ENCODE measurements at regions not wholly inside any gene's neighbourhood (a gene's known extent, or its start where the extent isn't known, plus 50 kb on each side); places are given as distances from the start of the nearest gene placed in this dataset.

DNA sequence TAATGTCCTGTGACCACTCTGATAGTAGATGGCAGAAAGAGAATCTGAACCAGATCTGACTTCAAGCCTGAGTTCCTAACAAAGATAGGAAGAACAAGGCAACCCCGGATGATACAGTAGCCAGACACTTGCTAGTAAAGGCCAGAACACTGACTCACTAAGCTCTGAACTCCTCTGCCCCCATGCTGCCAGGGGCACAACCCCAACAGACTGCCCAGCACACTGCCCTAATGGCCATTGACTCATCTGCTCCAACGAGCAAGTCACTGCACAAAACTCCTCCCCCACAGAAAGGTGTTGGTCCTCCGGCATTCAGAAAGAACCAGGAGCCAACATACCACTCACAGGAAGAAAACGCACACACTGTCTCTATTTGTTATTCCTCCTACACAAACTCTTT lies 179.6 kb upstream of the NUDT4 start:
- Mint-ChIP-seq H3K27me3 (peaks cover 5 to 30% of the 10 kb centered on the region in 2 donors), H3K9me3 (peaks cover 0 to 10% (median 5%) of the 10 kb centered on the region in 5 donors), H3K36me3 (peaks cover 0 to 1% (median 0%) of the 10 kb centered on the region in 3 donors), H3K4me3 (no peak overlapping the region), H3K4me1 (no peaks in the 10 kb centered on the region), H3K27ac (no peak overlapping the region)
- ChIA-PET CTCF (no interaction called here), POLR2A (no interaction called here)
- no peaks in the 10 kb centered on the region for H3K9me3 ChIP-seq (ENCODE audit: low read length)
- H3K27ac ChIP-seq (ENCODE audit: low read depth, low read length) = no peak overlapping the region
- no peaks in the 10 kb centered on the region for H3K36me3 ChIP-seq (ENCODE audit: insufficient read depth, low read length)
- no peak overlapping the region for H3K4me3 ChIP-seq (ENCODE audit: low read length)
- H3K4me1 ChIP-seq (ENCODE audit: insufficient read depth, low read length) = no peaks in the 10 kb centered on the region
- DNase-seq = no peak
- no peaks in the 10 kb centered on the region for H3K27me3 ChIP-seq (ENCODE audit: insufficient read depth, low read length, poor library complexity, severe bottlenecking)

DNA sequence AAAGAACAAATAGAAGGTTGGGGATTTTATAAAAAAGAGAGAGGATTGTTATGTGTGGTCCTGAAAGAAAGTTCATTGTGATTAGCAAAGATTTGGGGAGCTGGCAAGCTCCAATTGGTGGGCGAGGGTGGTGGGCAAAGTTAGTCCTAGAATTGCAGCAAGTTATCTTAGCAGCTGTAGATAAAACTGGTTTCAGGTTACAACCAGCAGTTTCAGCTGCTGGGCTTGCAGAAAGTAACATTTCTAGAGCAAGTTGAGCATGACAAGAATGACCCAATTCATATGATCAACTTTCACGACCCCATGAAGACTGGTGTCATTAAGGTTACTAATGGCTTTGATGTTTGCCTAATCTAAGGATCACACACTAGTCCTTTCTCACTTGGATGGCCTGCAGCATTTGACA lies 177.9 kb upstream of the NUDT4 start:
- H3K4me3 ChIP-seq (ENCODE audit: low read length) = no peak overlapping the region
- no peaks in the 10 kb centered on the region for H3K9me3 ChIP-seq (ENCODE audit: low read length)
- POLR2A ChIA-PET = no interaction called here

DNA sequence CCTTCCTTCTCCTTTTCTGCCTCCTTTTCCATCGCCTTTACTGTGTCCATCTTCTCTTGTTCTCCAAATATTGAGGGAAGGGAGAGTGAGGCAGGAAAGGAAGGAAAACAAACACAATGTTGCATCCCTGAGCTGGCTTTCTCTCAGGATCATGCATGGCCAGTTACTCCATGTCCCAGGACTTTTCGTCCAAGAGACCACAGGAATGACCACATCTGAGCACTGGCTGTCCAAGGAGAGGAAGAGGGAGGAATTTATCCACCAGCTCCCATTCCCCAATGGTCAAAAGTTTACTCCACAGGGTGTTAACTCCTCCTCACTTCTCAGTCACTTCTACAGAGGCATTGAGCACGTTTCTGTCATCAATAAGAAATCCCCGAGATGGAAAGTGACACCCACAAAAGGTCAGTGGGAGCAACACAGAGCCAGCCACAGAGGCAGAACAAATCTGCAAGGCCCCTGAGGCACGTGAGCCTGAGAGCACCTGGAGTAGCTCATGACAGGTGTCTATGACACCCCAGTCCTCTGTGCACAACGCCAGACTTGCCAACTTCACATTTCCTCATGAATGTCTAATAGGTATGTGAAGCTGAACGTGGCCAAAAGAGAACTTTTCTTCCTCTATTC lies 177.3 kb upstream of the NUDT4 start:
- H3K27me3 Mint-ChIP-seq = peaks cover 6 to 25% of the 10 kb centered on the region in 2 donors
- DNase-seq = no peak
- no peak overlapping the region for H3K27ac Mint-ChIP-seq
- H3K4me1 ChIP-seq (ENCODE audit: insufficient read depth, low read length) = no peaks in the 10 kb centered on the region
- H3K9me3 ChIP-seq (ENCODE audit: low read length) = no peaks in the 10 kb centered on the region
- H3K4me1 Mint-ChIP-seq = no peaks in the 10 kb centered on the region
- no peaks in the 10 kb centered on the region for H3K27me3 ChIP-seq (ENCODE audit: insufficient read depth, low read length, poor library complexity, severe bottlenecking)
- H3K27ac ChIP-seq (ENCODE audit: low read depth, low read length) = no peak overlapping the region
- no peak overlapping the region for H3K4me3 ChIP-seq (ENCODE audit: low read length)
- H3K9me3 Mint-ChIP-seq = no peaks in the 10 kb centered on the region
- H3K4me3 Mint-ChIP-seq = no peak overlapping the region
- no peaks in the 10 kb centered on the region for H3K36me3 ChIP-seq (ENCODE audit: insufficient read depth, low read length)
- CTCF ChIA-PET = no interaction called here
- no peaks in the 10 kb centered on the region for H3K36me3 Mint-ChIP-seq
- POLR2A ChIA-PET = no interaction called here

More for the DNA sequence above, 177.9 kb upstream of the NUDT4 start:
- Mint-ChIP-seq H3K27me3 (peaks cover 5 to 25% of the 10 kb centered on the region in 2 donors), H3K4me1 (no peaks in the 10 kb centered on the region), H3K36me3 (no peaks in the 10 kb centered on the region), H3K9me3 (peaks cover 0 to 1% (median 0%) of the 10 kb centered on the region in 5 donors), H3K27ac (no peak overlapping the region), H3K4me3 (no peak overlapping the region)
- Histone ChIP-seq H3K27me3 (ENCODE audit: insufficient read depth, low read length, poor library complexity, severe bottlenecking) (no peaks in the 10 kb centered on the region), H3K4me1 (ENCODE audit: insufficient read depth, low read length) (no peaks in the 10 kb centered on the region), H3K27ac (ENCODE audit: low read depth, low read length) (no peak overlapping the region), H3K36me3 (ENCODE audit: insufficient read depth, low read length) (no peaks in the 10 kb centered on the region)
- no peak for DNase-seq
- CTCF ChIA-PET = no interaction called here

DNA sequence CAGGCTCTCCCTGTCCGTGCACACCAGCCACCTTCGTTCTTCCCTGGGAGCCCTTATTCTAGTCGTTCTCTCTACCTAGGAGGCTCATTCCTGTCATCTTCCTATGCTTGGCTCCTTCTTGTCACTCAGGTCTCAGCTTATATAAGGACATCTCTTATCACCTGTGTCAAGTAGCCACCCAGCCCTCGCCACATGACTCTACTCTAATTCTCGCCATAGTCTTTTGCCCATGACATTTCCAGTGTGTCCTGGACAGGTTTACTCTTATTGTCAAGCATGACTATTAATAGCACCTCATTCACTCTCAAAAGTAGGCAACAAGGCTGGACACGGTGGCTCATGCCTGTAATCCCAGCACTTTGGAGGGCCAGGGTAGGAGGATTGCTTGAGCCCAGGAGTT lies 175.7 kb upstream of the NUDT4 start:
- Histone ChIP-seq H3K27ac (ENCODE audit: low read depth, low read length) (no peak overlapping the region), H3K9me3 (ENCODE audit: low read length) (no peaks in the 10 kb centered on the region), H3K27me3 (ENCODE audit: insufficient read depth, low read length, poor library complexity, severe bottlenecking) (no peaks in the 10 kb centered on the region), H3K4me1 (ENCODE audit: insufficient read depth, low read length) (no peaks in the 10 kb centered on the region), H3K36me3 (ENCODE audit: insufficient read depth, low read length) (no peaks in the 10 kb centered on the region), H3K4me3 (ENCODE audit: low read length) (no peak overlapping the region)
- H3K27ac Mint-ChIP-seq = no peak overlapping the region
- no peaks in the 10 kb centered on the region for H3K4me1 Mint-ChIP-seq
- H3K9me3 Mint-ChIP-seq = no peaks in the 10 kb centered on the region
- H3K36me3 Mint-ChIP-seq = no peaks in the 10 kb centered on the region
- H3K4me3 Mint-ChIP-seq = no peak overlapping the region
- peaks cover 6 to 21% of the 10 kb centered on the region in 2 donors for H3K27me3 Mint-ChIP-seq
- ChIA-PET POLR2A (no interaction called here), CTCF (no interaction called here)
- no peak for DNase-seq

DNA sequence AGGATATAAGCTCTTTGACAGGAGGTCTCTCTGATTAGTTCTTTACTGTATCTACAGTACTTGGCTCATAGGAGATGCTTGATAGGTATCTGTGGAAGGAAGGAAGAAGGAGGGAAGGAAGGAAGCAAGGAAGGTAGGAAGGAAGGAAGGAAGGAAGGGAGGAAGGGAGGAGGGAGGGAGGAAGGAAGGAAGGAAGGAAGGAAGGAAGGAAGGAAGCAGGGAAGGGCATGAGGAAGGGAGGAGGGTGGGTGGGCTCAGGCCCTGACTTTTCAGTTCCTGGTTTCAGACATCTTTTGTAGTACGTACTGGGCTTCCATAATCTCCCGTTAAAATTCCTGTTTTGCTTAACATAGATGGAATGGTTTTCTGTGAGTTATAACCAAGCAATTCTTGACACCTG lies 175.0 kb upstream of the NUDT4 start:
- H3K9me3 ChIP-seq (ENCODE audit: low read length) = no peaks in the 10 kb centered on the region
- DNase-seq = no peak
- no peak overlapping the region for H3K4me3 ChIP-seq (ENCODE audit: low read length)
- Mint-ChIP-seq H3K9me3 (no peaks in the 10 kb centered on the region), H3K27me3 (peaks cover 6 to 20% of the 10 kb centered on the region in 2 donors), H3K36me3 (no peaks in the 10 kb centered on the region), H3K4me1 (no peaks in the 10 kb centered on the region), H3K4me3 (no peak overlapping the region), H3K27ac (peak overlapping the region in 1 of 8 donors; percentile 80)
- no peaks in the 10 kb centered on the region for H3K4me1 ChIP-seq (ENCODE audit: insufficient read depth, low read length)
- no peaks in the 10 kb centered on the region for H3K36me3 ChIP-seq (ENCODE audit: insufficient read depth, low read length)
- ChIA-PET CTCF (no interaction called here), POLR2A (no interaction called here)
- H3K27me3 ChIP-seq (ENCODE audit: insufficient read depth, low read length, poor library complexity, severe bottlenecking) = no peaks in the 10 kb centered on the region
- H3K27ac ChIP-seq (ENCODE audit: low read depth, low read length) = no peak overlapping the region

DNA sequence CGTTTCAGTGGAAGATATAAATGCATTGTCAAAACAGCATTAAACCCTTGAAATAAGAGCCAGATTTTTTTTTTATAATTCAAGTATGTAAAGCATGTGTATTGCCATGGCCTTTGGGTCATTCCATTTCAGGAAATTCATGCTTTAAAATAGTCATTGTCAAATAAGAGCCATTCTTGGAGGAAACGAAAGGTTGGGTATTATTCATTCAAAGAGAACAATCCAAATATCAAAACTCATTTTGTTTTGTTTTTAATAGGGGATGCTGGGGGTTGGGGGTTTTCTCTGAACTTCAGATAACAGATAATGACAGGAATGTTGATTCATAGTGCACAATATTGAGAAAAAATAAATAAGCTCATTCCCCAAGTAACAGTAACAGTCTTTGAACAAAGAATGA lies 174.4 kb upstream of the NUDT4 start:
- POLR2A ChIA-PET = no interaction called here
- no peaks in the 10 kb centered on the region for H3K9me3 Mint-ChIP-seq
- no peak for DNase-seq
- Histone ChIP-seq H3K4me1 (ENCODE audit: insufficient read depth, low read length) (no peaks in the 10 kb centered on the region), H3K36me3 (ENCODE audit: insufficient read depth, low read length) (no peaks in the 10 kb centered on the region), H3K27me3 (ENCODE audit: insufficient read depth, low read length, poor library complexity, severe bottlenecking) (no peaks in the 10 kb centered on the region), H3K27ac (ENCODE audit: low read depth, low read length) (no peak overlapping the region), H3K9me3 (ENCODE audit: low read length) (no peaks in the 10 kb centered on the region), H3K4me3 (ENCODE audit: low read length) (no peak overlapping the region)
- no peak overlapping the region for H3K4me3 Mint-ChIP-seq
- H3K36me3 Mint-ChIP-seq = no peaks in the 10 kb centered on the region
- H3K27ac Mint-ChIP-seq = no peak overlapping the region
- H3K27me3 Mint-ChIP-seq = peaks cover 8 to 14% of the 10 kb centered on the region in 2 donors
- no peaks in the 10 kb centered on the region for H3K4me1 Mint-ChIP-seq
- CTCF ChIA-PET = no interaction called here

DNA sequence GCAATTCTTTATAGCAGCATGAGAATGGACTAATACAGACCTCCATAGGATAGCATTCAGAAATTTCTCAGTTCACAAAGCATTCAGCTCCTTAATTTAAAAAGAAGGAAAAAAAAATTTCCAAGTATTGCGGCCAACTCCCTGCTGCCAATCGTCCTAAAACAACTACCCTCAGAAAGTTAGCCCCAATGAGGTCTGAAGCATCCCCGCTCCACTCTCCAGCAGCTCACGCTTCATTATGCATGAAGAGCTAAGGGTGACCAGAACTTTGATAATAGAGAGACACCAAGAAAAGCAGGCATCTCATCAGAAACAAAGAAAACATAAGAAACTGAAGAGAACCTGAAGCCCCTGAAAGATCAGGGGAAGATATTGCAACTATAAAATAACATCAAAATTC lies 172.8 kb upstream of the NUDT4 start:
- no peaks in the 10 kb centered on the region for H3K36me3 Mint-ChIP-seq
- no peak overlapping the region for H3K27ac ChIP-seq (ENCODE audit: low read depth, low read length)
- no peaks in the 10 kb centered on the region for H3K36me3 ChIP-seq (ENCODE audit: insufficient read depth, low read length)
- H3K27ac Mint-ChIP-seq = no peak overlapping the region
- POLR2A ChIA-PET = no interaction called here
- peaks cover 3 to 9% of the 10 kb centered on the region in 2 donors for H3K27me3 Mint-ChIP-seq
- no peak for DNase-seq
- H3K4me1 ChIP-seq (ENCODE audit: insufficient read depth, low read length) = no peaks in the 10 kb centered on the region
- H3K4me3 Mint-ChIP-seq = no peak overlapping the region
- H3K9me3 Mint-ChIP-seq = no peaks in the 10 kb centered on the region
- H3K27me3 ChIP-seq (ENCODE audit: insufficient read depth, low read length, poor library complexity, severe bottlenecking) = no peaks in the 10 kb centered on the region
- H3K4me3 ChIP-seq (ENCODE audit: low read length) = no peak overlapping the region
- CTCF ChIA-PET = no interaction called here
- no peaks in the 10 kb centered on the region for H3K9me3 ChIP-seq (ENCODE audit: low read length)
- H3K4me1 Mint-ChIP-seq = no peaks in the 10 kb centered on the region

DNA sequence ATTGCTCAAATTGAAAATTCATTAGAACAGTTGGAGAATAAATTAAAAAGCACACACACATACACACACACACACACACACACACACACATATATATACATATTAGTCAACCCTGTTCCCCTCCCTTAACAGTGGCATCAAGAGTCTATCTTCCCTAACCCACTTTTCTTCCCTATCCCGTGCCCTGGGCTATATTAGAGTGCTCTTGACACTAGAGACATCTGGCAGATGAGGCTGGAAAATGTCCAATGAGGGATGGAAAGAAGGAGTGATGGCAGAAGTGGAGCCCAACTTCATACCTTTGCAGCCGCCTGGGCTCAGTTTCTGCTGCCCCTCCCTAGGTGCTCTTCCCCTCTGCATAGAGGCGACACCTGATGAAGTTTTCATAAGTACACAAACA lies 172.4 kb upstream of the NUDT4 start:
- no peak overlapping the region for H3K27ac ChIP-seq (ENCODE audit: low read depth, low read length)
- H3K4me1 ChIP-seq (ENCODE audit: insufficient read depth, low read length) = no peaks in the 10 kb centered on the region
- no peaks in the 10 kb centered on the region for H3K36me3 Mint-ChIP-seq
- no peak overlapping the region for H3K27ac Mint-ChIP-seq
- ChIA-PET CTCF (no interaction called here), POLR2A (no interaction called here)
- H3K4me3 Mint-ChIP-seq = no peak overlapping the region
- no peak for DNase-seq
- no peaks in the 10 kb centered on the region for H3K36me3 ChIP-seq (ENCODE audit: insufficient read depth, low read length)
- no peaks in the 10 kb centered on the region for H3K9me3 ChIP-seq (ENCODE audit: low read length)
- no peaks in the 10 kb centered on the region for H3K4me1 Mint-ChIP-seq
- H3K27me3 Mint-ChIP-seq = peaks cover 3 to 4% of the 10 kb centered on the region in 2 donors
- no peaks in the 10 kb centered on the region for H3K9me3 Mint-ChIP-seq
- H3K27me3 ChIP-seq (ENCODE audit: insufficient read depth, low read length, poor library complexity, severe bottlenecking) = no peaks in the 10 kb centered on the region
- no peak overlapping the region for H3K4me3 ChIP-seq (ENCODE audit: low read length)

DNA sequence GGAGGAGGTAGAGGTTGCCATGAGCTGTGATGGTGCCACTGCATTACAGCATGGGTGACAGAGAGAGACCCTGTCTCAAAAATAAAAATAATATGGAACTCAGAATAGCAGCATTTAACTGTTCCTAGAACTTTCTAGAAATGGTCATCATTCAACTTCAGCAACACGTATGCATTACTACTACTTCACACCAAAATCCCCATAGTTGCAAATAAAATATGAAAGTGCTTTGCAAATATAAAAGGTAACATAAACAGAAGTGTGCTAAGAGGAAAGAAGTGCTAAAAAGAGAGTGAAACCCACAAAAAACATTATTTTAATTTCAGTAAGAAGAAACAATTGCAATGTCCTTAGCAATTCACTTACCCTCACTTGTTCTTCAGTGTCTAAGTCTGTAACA lies 169.7 kb upstream of the NUDT4 start:
- no peak for DNase-seq
- Histone ChIP-seq H3K27me3 (ENCODE audit: insufficient read depth, low read length, poor library complexity, severe bottlenecking) (no peaks in the 10 kb centered on the region), H3K9me3 (ENCODE audit: low read length) (no peaks in the 10 kb centered on the region), H3K4me3 (ENCODE audit: low read length) (no peak overlapping the region), H3K4me1 (ENCODE audit: insufficient read depth, low read length) (no peaks in the 10 kb centered on the region), H3K36me3 (ENCODE audit: insufficient read depth, low read length) (no peaks in the 10 kb centered on the region), H3K27ac (ENCODE audit: low read depth, low read length) (no peak overlapping the region)
- ChIA-PET POLR2A (no interaction called here), CTCF (no interaction called here)
- Mint-ChIP-seq H3K9me3 (no peaks in the 10 kb centered on the region), H3K27me3 (peaks cover 0 to 3% of the 10 kb centered on the region in 2 donors), H3K27ac (no peak overlapping the region), H3K4me1 (no peaks in the 10 kb centered on the region), H3K4me3 (no peak overlapping the region), H3K36me3 (no peaks in the 10 kb centered on the region)
